SK-N-SH (cell line): ENCODE measurements at regions not wholly inside any gene's neighbourhood (a gene's known extent, or its start where the extent isn't known, plus 50 kb on each side); places are given as distances from the start of the nearest gene placed in this dataset.

ENCODE experiments used
- CHD2 ChIP-seq: fragments of 150-350 bp; IDR thresholded peaks from 2 replicates; pipeline ENCODE4 v1.6.1; 2018; ENCODE audit warnings: low read length; ENCODE audit not compliant: partially characterized antibody
- CTCF ChIP-seq: fragments of 200-600 bp; sonication (generic); IDR thresholded peaks from 2 replicates; pipeline ENCODE4 v1.6.1; 2017; ENCODE audit warnings: antibody characterized with exemption, mild to moderate bottlenecking, moderate library complexity
- EP300 ChIP-seq, 2 experiments: IDR thresholded peaks; 2 replicates each; pipeline versions ENCODE4 v1.4.0 to v1.6.1; 2012; ENCODE audit warnings: borderline replicate concordance in 1 of 2, low read depth in 1 of 2, low read length in 1 of 2
- EZH2phosphoT487 ChIP-seq: fragments of 200-600 bp; sonication (generic); IDR thresholded peaks from 2 replicates; pipeline ENCODE4 v1.6.1; 2017; ENCODE audit warnings: low read depth, mixed run types, mild to moderate bottlenecking, antibody characterized with exemption, moderate library complexity, borderline replicate concordance
- RAD21 ChIP-seq: IDR thresholded peaks from 2 replicates; pipeline ENCODE4 v1.6.1; 2012; ENCODE audit warnings: mild to moderate bottlenecking, low read length
- TAF1 ChIP-seq: IDR thresholded peaks from 2 replicates; pipeline ENCODE4 v1.6.1; 2012; ENCODE audit warnings: low read depth, mild to moderate bottlenecking, low read length, moderate library complexity, borderline replicate concordance
- TCF12 ChIP-seq: IDR thresholded peaks from 2 replicates; pipeline ENCODE4 v1.4.0; 2012
- TF ChIP-seq, protein P1 (sequence below): IDR thresholded peaks from 2 replicates; pipeline ENCODE4 v1.4.0; 2012; ENCODE audit warnings: low read depth, borderline replicate concordance

DNA sequence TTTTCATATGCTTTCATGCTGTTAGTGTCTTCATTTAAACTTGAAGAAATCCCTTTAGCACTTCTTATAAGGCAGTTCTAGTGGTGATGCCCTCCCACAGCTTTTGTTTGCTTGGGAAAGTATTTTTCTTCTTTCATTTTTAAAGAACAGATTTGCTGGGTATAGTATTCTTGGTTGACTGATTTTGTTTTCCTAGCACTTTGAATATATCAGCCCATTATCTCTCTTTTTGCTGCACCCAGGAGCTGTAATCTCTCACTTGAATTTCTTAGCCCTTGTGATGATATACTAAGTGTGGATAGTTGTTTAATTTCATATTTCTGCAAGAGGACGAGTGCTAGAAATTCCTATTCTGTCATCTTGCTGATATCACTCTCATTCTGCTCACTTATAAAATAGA lies 283.7 kb downstream of the GPAT3 start:
- no peak for TF ChIP-seq CHD2
- TF ChIP-seq TAF1: no peak
- TF ChIP-seq, protein P1, sequence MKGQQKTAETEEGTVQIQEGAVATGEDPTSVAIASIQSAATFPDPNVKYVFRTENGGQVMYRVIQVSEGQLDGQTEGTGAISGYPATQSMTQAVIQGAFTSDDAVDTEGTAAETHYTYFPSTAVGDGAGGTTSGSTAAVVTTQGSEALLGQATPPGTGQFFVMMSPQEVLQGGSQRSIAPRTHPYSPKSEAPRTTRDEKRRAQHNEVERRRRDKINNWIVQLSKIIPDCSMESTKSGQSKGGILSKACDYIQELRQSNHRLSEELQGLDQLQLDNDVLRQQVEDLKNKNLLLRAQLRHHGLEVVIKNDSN: no peak
- TF ChIP-seq RAD21: no peak
- TF ChIP-seq CTCF: no peak
- TF ChIP-seq TCF12: no peak
- TF ChIP-seq EZH2phosphoT487: no peak
- TF ChIP-seq EP300 (IDR thresholded peaks at IDR 0.05; ENCODE audit: borderline replicate concordance in 1 of 2, low read depth in 1 of 2, low read length in 1 of 2): no peak
